SU-DHL-6 (cell line): ENCODE measurements at regions not wholly inside any gene's neighbourhood (a gene's known extent, or its start where the extent isn't known, plus 50 kb on each side); places are given as distances from the start of the nearest gene placed in this dataset.

Experiments used
- EZH2phosphoT487 ChIP-seq: fragments of 200-600 bp; sonication (generic), shearing (Covaris generic); conservative IDR thresholded peaks from 2 replicates; pipeline ENCODE4 v1.6.1; 2018; ENCODE audit warnings: mild to moderate bottlenecking, antibody characterized with exemption, low read length, moderate library complexity, mixed read lengths
- TF ChIP-seq, protein P1 (sequence below): fragments of 200-600 bp; sonication (generic); IDR thresholded peaks from one replicate; pipeline ENCODE4 v1.5.1; 2017; ENCODE audit warnings: antibody characterized with exemption, mild to moderate bottlenecking, low read length, moderate library complexity; ENCODE audit not compliant: insufficient read depth, poor library complexity, severe bottlenecking

DNA sequence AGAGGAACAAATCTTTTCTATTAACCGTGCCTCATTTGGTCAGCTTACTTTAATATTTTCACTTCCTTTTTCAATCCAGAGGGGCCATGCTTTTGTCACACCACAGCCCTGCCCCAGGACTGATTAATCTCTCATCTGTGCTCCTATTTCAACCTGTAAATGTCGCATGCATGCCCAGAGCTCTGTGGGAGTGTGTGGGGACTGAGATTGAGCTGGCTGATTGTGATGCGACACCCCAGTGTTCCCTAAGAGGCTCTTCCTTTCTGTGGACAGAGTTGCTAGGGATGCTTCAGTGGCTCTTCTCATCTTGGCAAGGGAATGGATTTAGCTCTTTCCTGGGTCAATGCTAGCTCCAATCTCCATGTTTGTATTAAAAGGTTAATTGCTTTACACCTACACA is 249.6 kb downstream of the TDRD3 start:
- TF ChIP-seq, protein P1, sequence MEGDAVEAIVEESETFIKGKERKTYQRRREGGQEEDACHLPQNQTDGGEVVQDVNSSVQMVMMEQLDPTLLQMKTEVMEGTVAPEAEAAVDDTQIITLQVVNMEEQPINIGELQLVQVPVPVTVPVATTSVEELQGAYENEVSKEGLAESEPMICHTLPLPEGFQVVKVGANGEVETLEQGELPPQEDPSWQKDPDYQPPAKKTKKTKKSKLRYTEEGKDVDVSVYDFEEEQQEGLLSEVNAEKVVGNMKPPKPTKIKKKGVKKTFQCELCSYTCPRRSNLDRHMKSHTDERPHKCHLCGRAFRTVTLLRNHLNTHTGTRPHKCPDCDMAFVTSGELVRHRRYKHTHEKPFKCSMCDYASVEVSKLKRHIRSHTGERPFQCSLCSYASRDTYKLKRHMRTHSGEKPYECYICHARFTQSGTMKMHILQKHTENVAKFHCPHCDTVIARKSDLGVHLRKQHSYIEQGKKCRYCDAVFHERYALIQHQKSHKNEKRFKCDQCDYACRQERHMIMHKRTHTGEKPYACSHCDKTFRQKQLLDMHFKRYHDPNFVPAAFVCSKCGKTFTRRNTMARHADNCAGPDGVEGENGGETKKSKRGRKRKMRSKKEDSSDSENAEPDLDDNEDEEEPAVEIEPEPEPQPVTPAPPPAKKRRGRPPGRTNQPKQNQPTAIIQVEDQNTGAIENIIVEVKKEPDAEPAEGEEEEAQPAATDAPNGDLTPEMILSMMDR: no peak
- TF ChIP-seq EZH2phosphoT487: no peak
